PC-3 (cell line): ENCODE measurements at regions not wholly inside any gene's neighbourhood (a gene's known extent, or its start where the extent isn't known, plus 50 kb on each side); places are given as distances from the start of the nearest gene placed in this dataset.

Experiments used
- ATAC-seq: fragments of 200-7000 bp; cut with Tn5 transposase; 2 replicates; pipeline ENCODE4 v1.9.1; 2020; ENCODE audit warnings: mild to moderate bottlenecking, moderate library complexity
- BruUV-seq: library from RNA; stranded (reverse); fragments of 400-500 nt; replicated peaks from 2 replicates; lab custom pipeline; 2021; lab: Mats Ljungman, UMichigan
- CTCF ChIA-PET: fragments of 300-600 bp; sonication (Branson Sonifier 250); formaldehyde crosslinking; loops from one replicate; lab custom pipeline; 2022; ENCODE audit warnings: antibody characterized with exemption; lab: Charles Lee
- POLR2A ChIA-PET: fragments of 300-600 bp; sonication (Branson Sonifier 250); formaldehyde crosslinking; loops from one replicate; lab custom pipeline; 2022; ENCODE audit warnings: antibody characterized with exemption; ENCODE audit not compliant: unreplicated experiment; lab: Charles Lee
- DNase-seq: peaks from one replicate; pipeline ENCODE4 v3.0.0-alpha.2; 2015
- H2AFZ ChIP-seq: fragments of 300-600 bp; sonication (generic); 2 replicates; pipeline ENCODE4 v1.6.0; 2016; ENCODE audit warnings: antibody characterized with exemption, low read length
- H3F3A ChIP-seq: fragments of 300-600 bp; sonication (generic); one replicate; pipeline ENCODE4 v1.6.0; 2017; ENCODE audit warnings: antibody characterized with exemption, low read length, control low read depth, mild to moderate bottlenecking; ENCODE audit not compliant: unreplicated experiment
- H3K27ac ChIP-seq: fragments of 300-600 bp; sonication (generic); 2 replicates; pipeline ENCODE4 v1.5.1; 2016; ENCODE audit warnings: mild to moderate bottlenecking, low read length
- H3K27me3 ChIP-seq: fragments of 300-600 bp; sonication (generic); 2 replicates; pipeline ENCODE4 v1.6.1; 2016; ENCODE audit warnings: low read length, mixed read lengths
- H3K36me3 ChIP-seq: fragments of 300-600 bp; sonication (generic); 2 replicates; pipeline ENCODE4 v1.6.1; 2016; ENCODE audit warnings: low read depth, mixed run types, low read length, mixed read lengths
- H3K4me1 ChIP-seq: fragments of 300-600 bp; sonication (generic); 2 replicates; pipeline ENCODE4 v1.5.1; 2016; ENCODE audit warnings: low read length; ENCODE audit not compliant: insufficient read depth
- H3K4me2 ChIP-seq: fragments of 300-600 bp; sonication (generic); 2 replicates; pipeline ENCODE4 v1.6.0; 2016; ENCODE audit warnings: low read length
- H3K4me3 ChIP-seq: fragments of 300-600 bp; sonication (generic); 2 replicates; pipeline ENCODE4 v1.5.1; 2016; ENCODE audit warnings: mild to moderate bottlenecking, low read length, mixed read lengths
- H3K79me2 ChIP-seq: fragments of 300-600 bp; sonication (generic); 2 replicates; pipeline ENCODE4 v1.6.1; 2017; ENCODE audit warnings: low read length, mixed read lengths
- H3K9ac ChIP-seq: fragments of 300-600 bp; sonication (generic); 2 replicates; pipeline ENCODE4 v1.6.0; 2016; ENCODE audit warnings: mild to moderate bottlenecking, low read length
- H3K9me2 ChIP-seq: fragments of 300-600 bp; sonication (generic); replicated peaks from 2 replicates; pipeline ENCODE4 v1.6.1; 2016; ENCODE audit warnings: mixed run types, low read length, mixed read lengths
- H3K9me3 ChIP-seq: fragments of 300-600 bp; sonication (generic); 2 replicates; pipeline ENCODE4 v1.6.1; 2016; ENCODE audit warnings: low read length, mixed read lengths
- H4K20me1 ChIP-seq: fragments of 300-600 bp; sonication (generic); 2 replicates; pipeline ENCODE4 v1.6.1; 2016; ENCODE audit warnings: low read length, mixed read lengths
- CTCF ChIP-seq: fragments of 300-600 bp; sonication (generic); conservative IDR thresholded peaks from 2 replicates; pipeline ENCODE4 v1.5.1; 2017; ENCODE audit warnings: antibody characterized with exemption, low read depth, mild to moderate bottlenecking, low read length
- EZH2 ChIP-seq: fragments of 300-600 bp; sonication (generic); IDR thresholded peaks from one replicate; pipeline ENCODE4 v1.6.1; 2017; ENCODE audit warnings: antibody characterized with exemption, mild to moderate bottlenecking, low read length; ENCODE audit not compliant: unreplicated experiment
- EZH2phosphoT487 ChIP-seq: fragments of 300-600 bp; sonication (generic); IDR thresholded peaks from 2 replicates; pipeline ENCODE4 v1.6.1; 2018; ENCODE audit warnings: mild to moderate bottlenecking, antibody characterized with exemption, low read length, borderline replicate concordance
- intact Hi-C: fragments of 100-400 bp; cut with micrococcal nuclease; formaldehyde crosslinking; loops from 2 replicates; pipeline ENCODE4 v1.9.0; 2023

GRCh38 chr22:27540247-27540646 lies 261.3 kb downstream of the MN1 start:
- Histone ChIP-seq H3F3A (no peaks in the 10 kb centered on the region), H4K20me1 (no peaks in the 10 kb centered on the region), H3K4me1 (no peaks in the 10 kb centered on the region), H2AFZ (no peak overlapping the region), H3K27ac (no peak overlapping the region), H3K27me3 (no peaks in the 10 kb centered on the region), H3K79me2 (no peaks in the 10 kb centered on the region), H3K9me2 (no peaks in the 10 kb centered on the region), H3K9me3 (no peaks in the 10 kb centered on the region), H3K4me3 (no peak overlapping the region), H3K36me3 (no peaks in the 10 kb centered on the region), H3K9ac (no peak overlapping the region), H3K4me2 (no peak overlapping the region)
- intact Hi-C loops: no loop called here
- ATAC-seq (no peak), DNase-seq (no peak)
- BruUV-seq: no TSS peak
- ChIA-PET POLR2A (no interaction called here), CTCF (no interaction called here)
- TF ChIP-seq EZH2phosphoT487: no peak
- TF ChIP-seq EZH2: no peak
- TF ChIP-seq CTCF: no peak

- no TSS peak for BruUV-seq
- H3K27me3 ChIP-seq: no peaks in the 10 kb centered on the region
- ChIA-PET POLR2A (no interaction called here), CTCF (no interaction called here)
- H2AFZ ChIP-seq: no peak overlapping the region
- H3F3A ChIP-seq: no peaks in the 10 kb centered on the region
- no peaks in the 10 kb centered on the region for H3K9me3 ChIP-seq
- H3K4me3 ChIP-seq: no peak overlapping the region
- H3K9ac ChIP-seq: no peak overlapping the region
- no peak overlapping the region for H3K4me2 ChIP-seq
- intact Hi-C loops: no loop called here
- H3K9me2 ChIP-seq: no peaks in the 10 kb centered on the region
- H3K36me3 ChIP-seq: no peaks in the 10 kb centered on the region
- no peaks in the 10 kb centered on the region for H3K4me1 ChIP-seq
- no peaks in the 10 kb centered on the region for H4K20me1 ChIP-seq
- ATAC-seq (no peak), DNase-seq (no peak)
- no peak for TF ChIP-seq CTCF
- no peak overlapping the region for H3K27ac ChIP-seq
- H3K79me2 ChIP-seq: no peaks in the 10 kb centered on the region
Measured at GRCh38 chr22:27540656-27541396, 260.7 kb downstream of the MN1 start.

DNA sequence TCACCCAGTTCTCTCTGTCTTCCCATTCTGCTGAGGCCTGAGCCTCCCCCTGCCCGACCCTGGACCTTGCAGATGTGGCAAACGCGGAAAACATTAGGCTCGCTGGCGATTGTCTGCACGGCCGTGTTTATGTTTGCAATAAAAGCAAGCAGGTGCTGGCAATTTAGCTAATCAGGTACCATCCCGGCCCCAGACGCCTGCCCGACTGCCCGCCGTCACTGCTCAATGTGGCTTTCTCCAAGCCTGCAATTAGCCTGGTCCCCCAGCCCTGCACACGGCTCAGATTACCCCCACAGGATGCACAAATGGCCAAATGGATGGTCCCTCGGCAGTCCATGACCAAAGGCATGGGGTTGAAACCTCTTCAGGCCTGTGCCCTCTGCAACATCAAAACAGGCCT lies 259.7 kb downstream of the MN1 start:
- ChIA-PET POLR2A (no interaction called here), CTCF (no interaction called here)
- Histone ChIP-seq H3K4me3 (no peak overlapping the region), H4K20me1 (no peaks in the 10 kb centered on the region), H3K9ac (no peak overlapping the region), H2AFZ (no peak overlapping the region), H3K36me3 (no peaks in the 10 kb centered on the region), H3K9me2 (no peaks in the 10 kb centered on the region), H3K9me3 (no peaks in the 10 kb centered on the region), H3F3A (no peaks in the 10 kb centered on the region), H3K27me3 (no peaks in the 10 kb centered on the region), H3K4me2 (no peak overlapping the region), H3K79me2 (no peaks in the 10 kb centered on the region), H3K27ac (no peak overlapping the region), H3K4me1 (no peaks in the 10 kb centered on the region)
- no TSS peak for BruUV-seq
- DNase-seq (no peak), ATAC-seq (no peak)
- intact Hi-C loops: no loop called here
- TF ChIP-seq CTCF (no peak), EZH2phosphoT487 (no peak), EZH2 (no peak)
